ENCODE measurements at regions not wholly inside any gene's neighbourhood (a gene's known extent, or its start where the extent isn't known, plus 50 kb on each side); places are given as distances from the start of the nearest gene placed in this dataset.

- TF ChIP-seq EP300 (IDR thresholded peaks at IDR 0.05; ENCODE audit: borderline replicate concordance), result no peak
- TF ChIP-seq MAX (IDR thresholded peaks at IDR 0.05), result no peak
Observed at GRCh38 chr3:73783811-73784210, 159.1 kb upstream of the PDZRN3 start.

Measured in Ishikawa (cell line).